NCI-H2107 treated with DMSO at 0.1 percent for 48 hours (cell line): ENCODE measurements at regions not wholly inside any gene's neighbourhood (a gene's known extent, or its start where the extent isn't known, plus 50 kb on each side); places are given as distances from the start of the nearest gene placed in this dataset.

Experiments used
- DNase-seq: peaks from one replicate; lab custom pipeline; 2025; ENCODE audit not compliant: unreplicated experiment; lab: John Stamatoyannopoulos, UW

GRCh38 chr6:95777338-95777737 lies 200.0 kb downstream of the MANEA start:
- DNase-seq: no peak

DNA sequence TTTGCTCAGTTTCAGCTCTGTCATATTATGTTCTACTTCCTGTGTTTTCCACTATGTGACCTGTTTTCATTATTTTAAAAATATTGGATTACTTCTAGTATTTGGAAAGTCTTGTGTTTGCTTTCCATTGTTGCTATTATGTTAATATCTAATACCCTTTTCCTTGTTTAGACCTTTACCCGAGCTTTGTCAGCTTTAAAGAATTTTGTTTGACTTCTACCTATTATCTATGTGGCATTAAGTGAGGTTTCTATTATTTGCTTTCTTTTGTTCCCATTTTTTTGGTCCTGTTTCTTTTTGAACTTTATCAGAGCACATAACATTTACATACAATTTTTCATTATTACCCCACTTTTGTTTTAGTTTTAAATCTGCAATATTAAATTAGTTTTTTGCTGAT lies 202.7 kb downstream of the MANEA start:
- DNase-seq: no peak

DNA sequence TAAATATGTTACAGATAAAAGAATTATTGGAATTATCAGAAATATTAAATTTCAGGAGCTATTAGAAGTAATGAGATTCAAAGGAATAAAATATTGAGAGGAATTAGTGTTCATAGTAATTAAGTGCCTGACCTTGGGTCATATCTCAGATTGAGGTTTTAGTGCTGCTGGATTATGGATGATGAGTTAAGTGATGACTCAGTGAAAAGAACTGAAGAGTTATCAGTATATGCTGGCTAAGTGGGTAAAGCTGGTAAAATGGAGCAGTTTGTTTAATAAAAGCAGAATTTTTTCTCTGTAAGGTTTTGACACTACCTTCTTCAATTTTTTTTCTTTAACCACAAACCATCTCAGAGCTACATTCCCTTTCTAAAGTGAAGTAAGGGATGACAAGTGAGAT lies 206.7 kb downstream of the MANEA start:
- no peak for DNase-seq

- no peak for DNase-seq
These were observed 207.5 kb downstream of the MANEA start for GRCh38 chr6:95784869-95785268.

GRCh38 chr6:95785785-95786184 lies 208.4 kb downstream of the MANEA start:
- DNase-seq: no peak

- DNase-seq: no peak
These were observed 209.5 kb downstream of the MANEA start for GRCh38 chr6:95786802-95787201.

GRCh38 chr6:95790787-95791186 lies 213.5 kb downstream of the MANEA start:
- no peak for DNase-seq

GRCh38 chr6:95794749-95795148 lies 217.4 kb downstream of the MANEA start:
- no peak for DNase-seq

DNA sequence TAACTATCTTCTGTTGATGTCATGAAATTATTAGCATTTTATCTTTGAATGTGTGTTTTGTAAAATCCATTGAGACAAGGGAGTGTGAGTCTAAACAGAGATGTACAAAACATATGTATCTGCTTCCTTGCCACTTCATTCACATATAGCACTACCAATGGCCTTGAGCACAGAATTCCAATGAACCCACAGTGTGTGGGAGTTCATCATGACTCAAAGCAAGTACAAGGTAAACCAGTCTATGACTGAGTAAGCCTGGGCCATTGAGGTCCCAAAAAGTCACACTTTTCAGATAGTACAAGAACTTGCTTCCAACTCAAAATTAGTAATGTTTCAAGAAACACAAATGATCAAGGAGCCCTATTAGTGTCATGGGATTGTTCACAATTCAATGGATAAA lies 218.6 kb downstream of the MANEA start:
- DNase-seq: no peak

GRCh38 chr6:95797054-95797453 lies 218.7 kb upstream of the FUT9 start:
- no peak for DNase-seq

DNA sequence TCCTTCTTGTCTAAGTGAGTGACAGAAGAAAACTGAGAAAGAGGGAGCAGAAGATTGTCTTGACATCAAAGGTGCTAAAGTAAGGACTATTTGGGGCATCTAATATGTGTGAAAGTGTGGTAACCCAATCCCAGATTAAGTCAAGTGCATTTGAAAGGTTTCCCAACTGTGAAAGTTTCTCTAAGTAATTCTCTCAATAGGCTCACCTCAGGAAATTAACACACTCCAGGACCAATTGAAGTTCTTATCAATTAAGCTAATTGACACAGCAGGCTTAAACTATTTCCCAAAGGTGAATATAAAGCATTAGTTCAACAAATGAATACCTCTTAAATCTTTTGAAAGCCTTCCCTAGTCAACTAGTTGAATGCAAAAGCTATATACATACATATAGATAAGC lies 212.8 kb upstream of the FUT9 start:
- peak; percentile 11 for DNase-seq

DNA sequence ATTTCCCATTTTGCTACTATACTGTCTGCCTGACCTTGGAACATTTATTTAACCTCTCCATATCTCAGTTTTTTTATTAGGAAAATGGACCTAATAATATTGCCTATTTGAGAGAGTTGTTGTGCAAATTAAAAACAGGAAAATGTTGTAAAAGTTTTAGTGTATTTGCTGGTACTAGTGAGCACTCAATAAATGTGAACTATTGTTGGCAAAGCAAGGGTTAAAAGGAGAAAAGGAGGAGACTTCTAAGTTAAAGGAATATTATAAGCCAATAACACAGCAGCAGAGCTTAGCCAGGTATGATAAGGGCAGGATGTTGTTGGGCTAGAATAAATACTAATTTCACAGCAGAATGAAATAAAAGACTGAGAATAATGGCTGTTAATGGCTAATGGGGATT lies 211.9 kb upstream of the FUT9 start:
- DNase-seq: no peak

DNA sequence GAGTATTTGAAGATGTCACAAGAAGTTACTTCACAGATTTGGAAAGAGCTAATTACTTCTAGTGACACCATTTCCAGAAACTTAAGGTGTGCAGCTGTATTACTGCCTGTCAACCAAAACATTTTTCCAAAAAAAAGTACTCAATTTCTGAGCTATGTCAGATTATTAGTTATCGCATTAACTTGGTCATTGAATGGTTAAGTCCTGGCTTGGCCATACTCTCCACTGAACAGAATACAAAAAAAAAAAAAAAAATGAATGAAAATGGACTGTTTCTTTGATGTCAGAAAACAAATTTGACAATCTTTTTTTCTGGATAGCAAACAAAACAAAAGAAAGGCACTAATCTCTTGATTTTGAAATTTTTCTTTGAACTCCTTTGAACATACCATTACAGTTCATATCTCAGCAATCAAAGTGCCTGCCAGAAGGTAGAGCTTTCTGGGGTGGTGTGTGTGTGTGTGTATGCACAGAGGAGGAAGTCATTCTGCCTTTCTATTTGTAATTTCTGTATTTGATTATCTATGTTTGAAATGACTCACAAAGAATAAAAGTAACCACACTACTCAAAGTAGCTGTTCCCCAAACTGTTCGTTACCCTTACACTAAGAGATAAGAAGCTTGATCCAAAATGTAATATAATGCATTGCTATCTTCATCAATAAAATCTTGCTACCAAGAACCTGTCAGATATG lies 210.8 kb upstream of the FUT9 start:
- DNase-seq: no peak

DNA sequence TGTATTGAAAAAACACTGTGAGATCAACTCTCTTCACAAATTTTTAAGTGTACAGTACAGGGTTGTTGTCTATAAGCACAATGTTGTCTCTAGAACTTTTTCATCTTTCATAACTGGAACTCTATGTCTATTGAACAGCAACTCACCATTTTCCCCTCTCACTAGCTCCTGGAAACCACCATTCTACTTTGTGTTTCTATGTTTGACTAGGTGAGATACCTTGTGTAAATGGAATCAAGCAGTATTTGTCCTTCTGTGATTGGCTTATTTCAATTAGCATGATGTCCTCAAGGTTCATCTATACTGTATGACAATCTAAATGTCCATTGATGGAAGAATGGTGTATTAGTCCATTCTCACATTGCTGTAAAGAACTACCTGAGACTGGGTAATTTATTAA lies 210.1 kb upstream of the FUT9 start:
- no peak for DNase-seq

GRCh38 chr6:95815389-95816056 lies 200.3 kb upstream of the FUT9 start:
- DNase-seq: no peak

DNA sequence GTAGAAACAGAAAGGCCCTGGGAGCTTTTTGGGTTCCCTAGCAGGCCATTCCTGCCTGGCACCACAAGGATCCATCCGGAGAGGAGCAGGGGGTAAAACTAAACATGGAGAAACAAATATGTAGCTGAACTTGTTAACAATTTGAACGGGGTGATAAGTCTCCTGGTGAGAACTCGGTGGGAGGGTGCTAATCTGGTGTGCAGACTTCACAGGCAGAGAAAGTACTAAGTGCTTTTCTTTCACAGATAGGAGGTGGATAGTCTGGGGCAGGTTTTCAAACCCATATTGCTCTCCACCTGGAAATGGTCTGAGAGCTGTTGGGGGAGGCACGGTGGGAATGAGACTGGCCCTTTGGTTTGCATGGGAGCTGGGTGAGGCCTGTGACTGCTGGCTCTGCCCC lies 196.3 kb upstream of the FUT9 start:
- DNase-seq: no peak

DNA sequence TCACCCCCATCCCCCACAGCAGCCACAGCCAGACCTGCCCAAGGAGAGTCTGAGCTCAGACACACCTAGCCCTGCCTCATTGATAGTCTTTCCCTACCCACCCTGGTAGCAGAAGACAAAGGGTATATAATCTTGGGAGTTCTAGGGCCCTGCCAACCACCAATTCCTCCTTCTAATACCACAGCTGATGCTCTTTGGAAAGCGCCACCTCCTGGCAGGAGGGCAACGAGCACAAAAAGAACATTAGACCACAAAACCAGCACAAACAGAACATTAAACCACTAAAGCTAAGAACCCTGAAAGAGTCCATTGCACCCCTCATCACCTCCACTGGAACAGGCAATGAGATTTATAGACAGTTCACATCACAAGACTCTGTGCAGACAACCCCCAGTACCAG lies 195.8 kb upstream of the FUT9 start:
- no peak for DNase-seq

GRCh38 chr6:95830859-95831557 lies 184.8 kb upstream of the FUT9 start:
- DNase-seq: no peak

DNA sequence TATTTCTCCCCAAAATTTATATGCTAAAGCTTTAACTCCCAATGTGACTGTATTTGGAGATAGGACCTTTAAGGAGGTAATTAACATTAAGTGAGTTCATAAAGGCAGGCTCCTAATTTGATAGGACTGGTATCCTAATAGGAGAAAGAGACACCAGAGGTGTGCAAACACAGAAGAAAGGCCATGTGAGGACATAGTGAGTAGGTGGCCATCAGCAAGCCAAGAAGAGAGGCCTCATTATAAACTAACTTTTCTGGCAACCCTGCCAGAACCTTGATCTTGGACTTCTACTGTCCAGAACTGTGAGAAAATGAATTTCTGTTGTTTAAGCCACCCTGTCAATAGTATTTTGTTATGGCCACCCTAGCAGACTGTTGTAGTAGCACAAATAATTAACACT lies 177.9 kb upstream of the FUT9 start:
- DNase-seq: no peak

- no peak for DNase-seq
These were observed 174.2 kb upstream of the FUT9 start for GRCh38 chr6:95841560-95841959.

- no peak for DNase-seq
These were observed 169.1 kb upstream of the FUT9 start for GRCh38 chr6:95846652-95847051.

- DNase-seq: no peak
These were observed 168.7 kb upstream of the FUT9 start for GRCh38 chr6:95847061-95847460.
